Body of pancreas (tissue), 4 donors: ENCODE measurements at regions not wholly inside any gene's neighbourhood (a gene's known extent, or its start where the extent isn't known, plus 50 kb on each side); places are given as distances from the start of the nearest gene placed in this dataset.

Experiments
- CTCF ChIP-seq, 7 experiments: fragments of 450-650 bp in 4 of 7; fragments of 200-600 bp in 3 of 7; sonication (generic) in 3 of 7; IDR thresholded peaks; one replicate each; pipeline ENCODE4 v1.5.1; 2016 to 2019; ENCODE audit warnings: antibody characterized with exemption in 7 of 7
- POLR2A ChIP-seq, 3 donors: fragments of 450-650 bp; IDR thresholded peaks; one replicate each; pipeline ENCODE4 v1.6.1; 2016; ENCODE audit warnings: antibody characterized with exemption in 3 of 3, mild to moderate bottlenecking in 2 of 3

GRCh38 chr22:27523711-27524110 lies 277.8 kb downstream of the MN1 start:
- TF ChIP-seq CTCF (IDR thresholded peaks at IDR 0.05), result no peak
- no peak for TF ChIP-seq POLR2A (IDR thresholded peaks at IDR 0.05)
